ENCODE measurements at regions not wholly inside any gene's neighbourhood (a gene's known extent, or its start where the extent isn't known, plus 50 kb on each side); places are given as distances from the start of the nearest gene placed in this dataset.

GRCh38 chrX:7266288-7266687, 118.3 kb upstream of the PUDP start:
- TF ChIP-seq CTCF (IDR thresholded peaks at IDR 0.05) (no peak), EZH2 (IDR thresholded peaks at IDR 0.05; ENCODE audit: borderline replicate concordance, insufficient read depth, low read depth, low read length, poor library complexity, severe bottlenecking) (no peak)

Data from B cell (primary cell).